ENCODE measurements at regions not wholly inside any gene's neighbourhood (a gene's known extent, or its start where the extent isn't known, plus 50 kb on each side); places are given as distances from the start of the nearest gene placed in this dataset.

- Histone ChIP-seq H3K4me1 (peaks cover 41% of the 10 kb centered on the region), H3K9me3 (peaks cover 8% of the 10 kb centered on the region; the same call in 1 of the 2 replicates), H3K36me3 (ENCODE audit: control insufficient read depth, insufficient read depth, low read length) (no peaks in the 10 kb centered on the region), H3K4me3 (ENCODE audit: low read depth, low read length) (no peak overlapping the region), H3K27me3 (replicated peaks; ENCODE audit: control insufficient read depth, insufficient read depth, low read length) (no peaks in the 10 kb centered on the region)
- intact Hi-C loops (cut with micrococcal nuclease; ENCODE audit: unreplicated experiment) = no loop called here
- Mint-ChIP-seq H3K9me3 (ENCODE audit: unreplicated experiment) (peaks cover 25% of the 10 kb centered on the region), H3K4me3 (ENCODE audit: unreplicated experiment) (no peak overlapping the region), H3K27me3 (ENCODE audit: insufficient read depth, unreplicated experiment) (no peaks in the 10 kb centered on the region), H3K27ac (ENCODE audit: unreplicated experiment) (no peak overlapping the region), H3K4me1 (ENCODE audit: low read depth, unreplicated experiment) (peaks cover 34% of the 10 kb centered on the region), H3K36me3 (ENCODE audit: insufficient read depth, unreplicated experiment) (no peaks in the 10 kb centered on the region)
- no TSS peak for BruUV-seq (replicated peaks)
- no peak for TF ChIP-seq CTCF (IDR thresholded peaks at IDR 0.05; ENCODE audit: insufficient read depth in 1 of 2, low read depth in 1 of 2, low read length in 1 of 2, severe bottlenecking in 1 of 2, unreplicated experiment in 1 of 2)
- DNase-seq = peak; percentile 23 to 55
- POLR2A ChIA-PET = no interaction called here
- CTCF ChIA-PET = no interaction called here
Observed at GRCh38 chr7:51617686-51618085, 301.1 kb upstream of the COBL start.

DNA sequence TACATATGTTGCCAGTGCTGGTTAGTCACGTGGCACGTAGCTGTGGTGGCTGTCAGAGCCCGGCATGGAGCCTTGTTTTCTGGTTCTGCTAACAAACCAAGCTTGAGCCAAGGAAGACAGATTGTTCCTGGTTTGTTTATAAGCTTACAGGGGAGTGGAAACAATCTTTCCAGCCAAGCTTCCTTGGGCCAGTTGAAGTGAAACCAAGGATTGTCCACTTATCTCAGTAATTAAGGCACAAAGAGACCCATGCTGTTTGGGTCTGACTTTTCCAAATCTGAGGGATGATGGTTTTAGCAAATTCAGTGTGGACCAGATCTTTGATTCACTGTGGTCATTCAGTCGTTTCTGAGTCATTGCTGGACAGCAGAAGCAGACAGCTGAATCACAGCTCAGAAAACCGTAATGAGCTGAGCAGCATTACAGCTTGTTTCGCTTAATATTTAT lies 297.3 kb upstream of the COBL start:
- TF ChIP-seq CTCF (IDR thresholded peaks at IDR 0.05; ENCODE audit: insufficient read depth in 1 of 2, low read depth in 1 of 2, low read length in 1 of 2, severe bottlenecking in 1 of 2, unreplicated experiment in 1 of 2) = no peak
- peaks cover 12% of the 10 kb centered on the region for H3K4me1 ChIP-seq
- H3K9me3 Mint-ChIP-seq (ENCODE audit: unreplicated experiment) = peaks cover 7% of the 10 kb centered on the region
- H3K4me3 Mint-ChIP-seq (ENCODE audit: unreplicated experiment) = no peak overlapping the region
- no peaks in the 10 kb centered on the region for H3K36me3 Mint-ChIP-seq (ENCODE audit: insufficient read depth, unreplicated experiment)
- BruUV-seq (replicated peaks) = no TSS peak
- H3K27me3 ChIP-seq (replicated peaks; ENCODE audit: control insufficient read depth, insufficient read depth, low read length) = no peaks in the 10 kb centered on the region
- no peaks in the 10 kb centered on the region for H3K27me3 Mint-ChIP-seq (ENCODE audit: insufficient read depth, unreplicated experiment)
- no peak overlapping the region for H3K27ac Mint-ChIP-seq (ENCODE audit: unreplicated experiment)
- DNase-seq = no peak
- no peak overlapping the region for H3K4me3 ChIP-seq (ENCODE audit: low read depth, low read length)
- no peaks in the 10 kb centered on the region for H3K9me3 ChIP-seq
- CTCF ChIA-PET = no interaction called here
- H3K4me1 Mint-ChIP-seq (ENCODE audit: low read depth, unreplicated experiment) = peaks cover 11% of the 10 kb centered on the region
- intact Hi-C loops (cut with micrococcal nuclease; ENCODE audit: unreplicated experiment) = no loop called here
- POLR2A ChIA-PET = no interaction called here
- H3K36me3 ChIP-seq (ENCODE audit: control insufficient read depth, insufficient read depth, low read length) = no peaks in the 10 kb centered on the region

DNA sequence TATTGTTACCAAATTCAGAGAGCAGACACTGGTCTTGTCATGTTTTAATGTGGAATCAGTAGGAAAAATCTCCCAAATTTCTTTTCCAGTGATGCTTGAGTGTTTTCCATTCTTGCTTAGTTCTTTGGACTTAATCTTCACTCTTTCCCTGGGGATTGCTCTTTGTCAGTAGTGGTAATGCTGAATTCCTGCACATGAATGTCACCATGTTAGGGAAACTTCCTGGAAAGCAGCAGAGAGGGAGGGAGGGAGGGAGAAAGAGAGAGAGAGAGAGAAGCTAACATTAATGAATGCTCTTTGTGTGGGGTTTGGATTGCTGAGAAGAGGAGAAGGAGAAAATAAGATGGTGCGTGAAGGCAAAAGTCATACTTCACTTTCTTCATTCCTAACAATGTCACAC lies 295.3 kb upstream of the COBL start:
- Histone ChIP-seq H3K27me3 (replicated peaks; ENCODE audit: control insufficient read depth, insufficient read depth, low read length) (no peaks in the 10 kb centered on the region), H3K9me3 (no peaks in the 10 kb centered on the region), H3K4me3 (ENCODE audit: low read depth, low read length) (no peak overlapping the region), H3K4me1 (peaks cover 16% of the 10 kb centered on the region), H3K36me3 (ENCODE audit: control insufficient read depth, insufficient read depth, low read length) (no peaks in the 10 kb centered on the region)
- POLR2A ChIA-PET = no interaction called here
- peaks cover 8% of the 10 kb centered on the region for H3K4me1 Mint-ChIP-seq (ENCODE audit: low read depth, unreplicated experiment)
- H3K4me3 Mint-ChIP-seq (ENCODE audit: unreplicated experiment) = no peak overlapping the region
- H3K36me3 Mint-ChIP-seq (ENCODE audit: insufficient read depth, unreplicated experiment) = peaks cover 8% of the 10 kb centered on the region
- H3K9me3 Mint-ChIP-seq (ENCODE audit: unreplicated experiment) = no peaks in the 10 kb centered on the region
- CTCF ChIA-PET = no interaction called here
- BruUV-seq (replicated peaks) = no TSS peak
- H3K27me3 Mint-ChIP-seq (ENCODE audit: insufficient read depth, unreplicated experiment) = no peaks in the 10 kb centered on the region
- TF ChIP-seq CTCF (IDR thresholded peaks at IDR 0.05; ENCODE audit: insufficient read depth in 1 of 2, low read depth in 1 of 2, low read length in 1 of 2, severe bottlenecking in 1 of 2, unreplicated experiment in 1 of 2) = no peak
- intact Hi-C loops (cut with micrococcal nuclease; ENCODE audit: unreplicated experiment) = no loop called here
- DNase-seq = no peak
- no peak overlapping the region for H3K27ac Mint-ChIP-seq (ENCODE audit: unreplicated experiment)

Data from Caco-2 (cell line).